ENCODE measurements at regions not wholly inside any gene's neighbourhood (a gene's known extent, or its start where the extent isn't known, plus 50 kb on each side); places are given as distances from the start of the nearest gene placed in this dataset.

GRCh38 chr1:239254999-239255398 is 131.4 kb upstream of the CHRM3 start:
- 81% methylated on average over 3 of the region's 4 CpGs for WGBS (ENCODE audit: insufficient coverage)
- POLR2A ChIA-PET = no interaction called here
- CTCF ChIA-PET = no interaction called here
- no peak overlapping the region for H3K4me3 ChIP-seq (ENCODE audit: control extremely low read depth in 1 of 5, extremely low read depth in 1 of 5, insufficient read depth in 1 of 5, low read depth in 2 of 5, low read length in 4 of 5)
- no peaks in the 10 kb centered on the region for H3K79me2 ChIP-seq (ENCODE audit: control insufficient read depth, insufficient read depth, low read length)
- Mint-ChIP-seq H3K27ac (no peak overlapping the region), H3K27me3 (no peaks in the 10 kb centered on the region), H3K4me3 (no peak overlapping the region), H3K4me1 (no peaks in the 10 kb centered on the region), H3K9me3 (ENCODE audit: insufficient read depth) (no peaks in the 10 kb centered on the region)
- no peaks in the 10 kb centered on the region for H3K4me1 ChIP-seq (ENCODE audit: control insufficient read depth in 2 of 2, insufficient read depth in 2 of 2, low read length in 2 of 2)
- H2AFZ ChIP-seq (ENCODE audit: insufficient read depth, low read depth, low read length, poor library complexity, severe bottlenecking) = no peak overlapping the region
- no peaks in the 10 kb centered on the region for H4K20me1 ChIP-seq (ENCODE audit: control insufficient read depth, insufficient read depth, low read length, poor library complexity, severe bottlenecking)
- H3K9me3 ChIP-seq (ENCODE audit: control extremely low read depth in 1 of 3, control insufficient read depth in 2 of 3, insufficient read depth in 1 of 3, low read length in 2 of 3) = peaks cover 0 to 22% (median 0%) of the 10 kb centered on the region in 3 donors
- intact Hi-C loops (cut with micrococcal nuclease) = no loop called here
- DNase-seq = no peak
- no peak for ATAC-seq (ENCODE audit: low read depth)
- no peak overlapping the region for H3K4me2 ChIP-seq (replicated peaks; ENCODE audit: low read depth, low read length, poor library complexity, severe bottlenecking)
- no peaks in the 10 kb centered on the region for H3K27me3 ChIP-seq (replicated peaks in 1 of 4; ENCODE audit: control extremely low read depth in 1 of 4, control insufficient read depth in 3 of 4, insufficient read depth in 4 of 4, low read length in 3 of 4)
- H3K36me3 ChIP-seq (replicated peaks in 1 of 2; ENCODE audit: control extremely low read depth in 1 of 2, control insufficient read depth in 1 of 2, extremely low read depth in 1 of 2, insufficient read depth in 2 of 2, low read length in 1 of 2) = no peaks in the 10 kb centered on the region
- H3K27ac ChIP-seq (ENCODE audit: low read length in 2 of 2) = no peak overlapping the region
- H3K9ac ChIP-seq (ENCODE audit: low read length) = no peak overlapping the region
- TF ChIP-seq CTCF (IDR thresholded peaks at IDR 0.05) = no peak
- no peak for TF ChIP-seq EZH2 (IDR thresholded peaks at IDR 0.05; ENCODE audit: borderline replicate concordance, insufficient read depth, low read depth, low read length, poor library complexity, severe bottlenecking)

GRCh38 chr1:239253032-239253431 is 133.3 kb upstream of the CHRM3 start:
- no peak overlapping the region for H2AFZ ChIP-seq (ENCODE audit: insufficient read depth, low read depth, low read length, poor library complexity, severe bottlenecking)
- H3K4me1 ChIP-seq (ENCODE audit: control insufficient read depth in 2 of 2, insufficient read depth in 2 of 2, low read length in 2 of 2) = no peaks in the 10 kb centered on the region
- H3K27me3 ChIP-seq (replicated peaks in 1 of 4; ENCODE audit: control extremely low read depth in 1 of 4, control insufficient read depth in 3 of 4, insufficient read depth in 4 of 4, low read length in 3 of 4) = no peaks in the 10 kb centered on the region
- no peaks in the 10 kb centered on the region for H3K79me2 ChIP-seq (ENCODE audit: control insufficient read depth, insufficient read depth, low read length)
- H3K27ac ChIP-seq (ENCODE audit: low read length in 2 of 2) = no peak overlapping the region
- no peaks in the 10 kb centered on the region for H3K36me3 ChIP-seq (replicated peaks in 1 of 2; ENCODE audit: control extremely low read depth in 1 of 2, control insufficient read depth in 1 of 2, extremely low read depth in 1 of 2, insufficient read depth in 2 of 2, low read length in 1 of 2)
- H3K4me3 ChIP-seq (ENCODE audit: control extremely low read depth in 1 of 5, extremely low read depth in 1 of 5, insufficient read depth in 1 of 5, low read depth in 2 of 5, low read length in 4 of 5) = no peak overlapping the region
- ChIA-PET POLR2A (no interaction called here), CTCF (no interaction called here)
- no peak for TF ChIP-seq EZH2 (IDR thresholded peaks at IDR 0.05; ENCODE audit: borderline replicate concordance, insufficient read depth, low read depth, low read length, poor library complexity, severe bottlenecking)
- TF ChIP-seq CTCF (IDR thresholded peaks at IDR 0.05) = no peak
- no peak for ATAC-seq (ENCODE audit: low read depth)
- no peak overlapping the region for H3K9ac ChIP-seq (ENCODE audit: low read length)
- H3K9me3 Mint-ChIP-seq (ENCODE audit: insufficient read depth) = no peaks in the 10 kb centered on the region
- H3K4me1 Mint-ChIP-seq = no peaks in the 10 kb centered on the region
- H3K9me3 ChIP-seq (ENCODE audit: control extremely low read depth in 1 of 3, control insufficient read depth in 2 of 3, insufficient read depth in 1 of 3, low read length in 2 of 3) = peaks cover 0 to 22% (median 0%) of the 10 kb centered on the region in 3 donors
- no peak overlapping the region for H3K27ac Mint-ChIP-seq
- no peak for DNase-seq
- intact Hi-C loops (cut with micrococcal nuclease) = no loop called here
- H3K27me3 Mint-ChIP-seq = no peaks in the 10 kb centered on the region
- H4K20me1 ChIP-seq (ENCODE audit: control insufficient read depth, insufficient read depth, low read length, poor library complexity, severe bottlenecking) = no peaks in the 10 kb centered on the region
- no peak overlapping the region for H3K4me3 Mint-ChIP-seq
- 18% methylated on average over 2 of the region's 3 CpGs for WGBS (ENCODE audit: insufficient coverage)
- H3K4me2 ChIP-seq (replicated peaks; ENCODE audit: low read depth, low read length, poor library complexity, severe bottlenecking) = no peak overlapping the region

Measured in B cell (primary cell).